Mesendoderm (in vitro differentiated cells): ENCODE measurements at regions not wholly inside any gene's neighbourhood (a gene's known extent, or its start where the extent isn't known, plus 50 kb on each side); places are given as distances from the start of the nearest gene placed in this dataset.
"Not testable (repeated sequence)": the region's sequence is repeated elsewhere in the genome, so short reads cannot be mapped to it uniquely, and the experiment has no call there.

Experiments
- DNase-seq: peaks from one replicate; pipeline ENCODE4 v3.0.0; 2013
- H2AK5ac ChIP-seq: 2 replicates; pipeline ENCODE4 v1.6.1; 2013; ENCODE audit warnings: low read length, inconsistent platforms
- H2BK120ac ChIP-seq: 2 replicates; pipeline ENCODE4 v1.6.1; 2013; ENCODE audit warnings: low read depth, mild to moderate bottlenecking, low read length, moderate library complexity, mixed read lengths
- H2BK15ac ChIP-seq: replicated peaks from 2 replicates; pipeline ENCODE4 v1.6.1; 2013; ENCODE audit warnings: low read depth, mild to moderate bottlenecking, moderate library complexity
- H2BK5ac ChIP-seq: 2 replicates; pipeline ENCODE4 v1.6.1; 2013; ENCODE audit warnings: low read length, inconsistent platforms
- H3K18ac ChIP-seq: 2 replicates; pipeline ENCODE4 v1.6.1; 2013; ENCODE audit warnings: mild to moderate bottlenecking, low read length, mixed read lengths
- H3K23ac ChIP-seq: one replicate; pipeline ENCODE4 v1.6.1; 2013; ENCODE audit warnings: low read length
- H3K27ac ChIP-seq: 2 replicates; pipeline ENCODE4 v1.5.1; 2013; ENCODE audit warnings: low read depth, mild to moderate bottlenecking, inconsistent platforms, low read length, moderate library complexity
- H3K27me3 ChIP-seq: 2 replicates; pipeline ENCODE4 v1.6.1; 2013; ENCODE audit warnings: low read length, control low read depth, mild to moderate bottlenecking, inconsistent platforms; ENCODE audit not compliant: insufficient read depth, poor library complexity
- H3K36me3 ChIP-seq: 2 replicates; pipeline ENCODE4 v1.6.1; 2013; ENCODE audit warnings: low read length, inconsistent platforms; ENCODE audit not compliant: control insufficient read depth, insufficient read depth
- H3K4ac ChIP-seq: one replicate; pipeline ENCODE4 v1.6.1; 2013; ENCODE audit warnings: low read depth, mild to moderate bottlenecking, low read length, moderate library complexity
- H3K4me1 ChIP-seq: 2 replicates; pipeline ENCODE4 v1.6.1; 2013; ENCODE audit warnings: low read depth, low read length, inconsistent platforms; ENCODE audit not compliant: control insufficient read depth
- H3K4me2 ChIP-seq: 2 replicates; pipeline ENCODE4 v1.6.1; 2013; ENCODE audit warnings: low read length
- H3K4me3 ChIP-seq: 2 replicates; pipeline ENCODE4 v1.5.1; 2013; ENCODE audit warnings: mild to moderate bottlenecking, low read length
- H3K56ac ChIP-seq: one replicate; pipeline ENCODE4 v1.6.1; 2013; ENCODE audit warnings: low read length
- H3K79me1 ChIP-seq: 2 replicates; pipeline ENCODE4 v1.6.1; 2013; ENCODE audit warnings: low read length, inconsistent platforms
- H3K79me2 ChIP-seq: 2 replicates; pipeline ENCODE4 v1.6.1; 2013; ENCODE audit warnings: mild to moderate bottlenecking, low read length; ENCODE audit not compliant: control insufficient read depth, insufficient read depth
- H3K9ac ChIP-seq: 2 replicates; pipeline ENCODE4 v1.6.1; 2013; ENCODE audit warnings: low read length, inconsistent platforms
- H4K5ac ChIP-seq: one replicate; pipeline ENCODE4 v1.6.1; 2013; ENCODE audit warnings: low read length
- H4K8ac ChIP-seq: one replicate; pipeline ENCODE4 v1.6.1; 2013; ENCODE audit warnings: low read depth, mild to moderate bottlenecking, control low read depth, low read length, moderate library complexity
- whole genome bisulfite sequencing: extraction: QIAGEN DNeasy Blood & Tissue Kit; methylation state at CpG from one replicate; pipeline ENCODE4 v1.1.7; 2013; ENCODE audit warnings: low lambda C conversion rate, missing lambda C conversion rate; ENCODE audit not compliant: insufficient coverage; ENCODE audit errors: extremely low coverage; 5-methylcytosine and 5-hydroxymethylcytosine counted together

GRCh38 chr1:79896140-79896539 lies 889.6 kb upstream of the ADGRL4 start:
- Histone ChIP-seq H2BK120ac (no peak overlapping the region), H4K5ac (no peak overlapping the region), H3K23ac (no peak overlapping the region), H3K56ac (no peak overlapping the region), H3K4ac (no peak overlapping the region), H2BK15ac (no peak overlapping the region), H3K36me3 (no peaks in the 10 kb centered on the region), H3K27me3 (no peaks in the 10 kb centered on the region), H4K8ac (no peak overlapping the region), H3K4me2 (no peak overlapping the region), H2BK5ac (no peak overlapping the region), H2AK5ac (no peak overlapping the region), H3K4me1 (no peaks in the 10 kb centered on the region), H3K18ac (no peak overlapping the region), H3K4me3 (no peak overlapping the region), H3K27ac (no peak overlapping the region), H3K9ac (no peak overlapping the region), H3K79me1 (no peaks in the 10 kb centered on the region), H3K79me2 (no peaks in the 10 kb centered on the region)
- no peak for DNase-seq
- WGBS = no CpG with 5 or more reads among the region's 2 CpGs

GRCh38 chr1:79895573-79895972 lies 889.0 kb upstream of the ADGRL4 start:
- no peak overlapping the region for H3K4me3 ChIP-seq
- no CpG with 5 or more reads among the region's 2 CpGs for WGBS
- no peak overlapping the region for H3K4me2 ChIP-seq

GRCh38 chr1:79894129-79894528 lies 887.6 kb upstream of the ADGRL4 start:
- not testable (repeated sequence) for H3K4ac ChIP-seq, H3K9ac ChIP-seq, H3K4me2 ChIP-seq, H3K23ac ChIP-seq, H2BK120ac ChIP-seq, H3K36me3 ChIP-seq, H3K4me3 ChIP-seq, H3K56ac ChIP-seq, H4K8ac ChIP-seq, H4K5ac ChIP-seq, H3K18ac ChIP-seq, H3K4me1 ChIP-seq, DNase-seq, H3K27ac ChIP-seq, H2BK5ac ChIP-seq, H3K27me3 ChIP-seq, H3K79me1 ChIP-seq, H2BK15ac ChIP-seq, H3K79me2 ChIP-seq, H2AK5ac ChIP-seq
- no CpG with 5 or more reads among the region's 6 CpGs for WGBS

More at GRCh38 chr1:79895573-79895972, 889.0 kb upstream of the ADGRL4 start:
- H2BK5ac ChIP-seq = no peak overlapping the region
- H3K18ac ChIP-seq = no peak overlapping the region
- H3K79me1 ChIP-seq = no peaks in the 10 kb centered on the region
- no peak overlapping the region for H3K9ac ChIP-seq
- H2AK5ac ChIP-seq = no peak overlapping the region
- H3K56ac ChIP-seq = no peak overlapping the region
- H3K27me3 ChIP-seq = no peaks in the 10 kb centered on the region
- H4K5ac ChIP-seq = no peak overlapping the region
- no peak overlapping the region for H4K8ac ChIP-seq
- H3K23ac ChIP-seq = no peak overlapping the region
- no peak overlapping the region for H2BK15ac ChIP-seq
- no peak overlapping the region for H2BK120ac ChIP-seq
- no peak overlapping the region for H3K27ac ChIP-seq
- H3K79me2 ChIP-seq = no peaks in the 10 kb centered on the region
- H3K36me3 ChIP-seq = no peaks in the 10 kb centered on the region
- H3K4me1 ChIP-seq = no peaks in the 10 kb centered on the region
- H3K4ac ChIP-seq = no peak overlapping the region
- no peak for DNase-seq

GRCh38 chr1:79887059-79887458 lies 880.5 kb upstream of the ADGRL4 start:
- Histone ChIP-seq H3K79me2 (no peaks in the 10 kb centered on the region), H3K4me1 (no peaks in the 10 kb centered on the region), H3K36me3 (no peaks in the 10 kb centered on the region), H2BK15ac (no peak overlapping the region), H2BK5ac (no peak overlapping the region), H3K79me1 (no peaks in the 10 kb centered on the region), H3K4ac (no peak overlapping the region), H4K8ac (no peak overlapping the region), H3K56ac (no peak overlapping the region), H3K4me3 (no peak overlapping the region), H3K23ac (no peak overlapping the region), H2AK5ac (no peak overlapping the region), H3K9ac (no peak overlapping the region), H3K18ac (no peak overlapping the region), H3K27ac (no peak overlapping the region), H3K27me3 (no peaks in the 10 kb centered on the region), H2BK120ac (no peak overlapping the region), H4K5ac (no peak overlapping the region), H3K4me2 (no peak overlapping the region)
- no peak for DNase-seq

DNA sequence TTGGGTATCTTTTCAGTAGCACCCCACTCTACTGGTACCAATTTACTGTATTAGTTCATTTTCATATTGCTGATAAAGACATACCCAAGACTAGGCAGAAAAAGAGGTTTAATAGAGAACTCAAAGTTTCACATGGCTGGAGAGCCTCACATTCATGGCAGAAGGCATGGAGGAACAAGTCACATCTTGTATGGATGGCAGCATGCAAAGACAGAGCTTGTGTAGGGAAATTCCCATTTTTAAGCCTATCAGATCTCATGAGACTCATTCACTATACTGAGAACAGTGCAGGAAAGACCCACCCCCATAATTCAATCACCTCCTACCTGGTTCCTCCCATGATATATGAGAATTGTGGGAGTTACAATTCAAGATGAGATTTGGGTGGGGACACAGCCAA lies 878.6 kb upstream of the ADGRL4 start:
- H4K5ac ChIP-seq = no peak overlapping the region
- no peak overlapping the region for H2BK15ac ChIP-seq
- no peak overlapping the region for H3K27ac ChIP-seq
- H3K4me1 ChIP-seq = no peaks in the 10 kb centered on the region
- H3K56ac ChIP-seq = no peak overlapping the region
- no peaks in the 10 kb centered on the region for H3K27me3 ChIP-seq
- no peak overlapping the region for H3K9ac ChIP-seq
- H3K36me3 ChIP-seq = no peaks in the 10 kb centered on the region
- no peak overlapping the region for H3K4ac ChIP-seq
- no peak overlapping the region for H3K4me3 ChIP-seq
- no peak overlapping the region for H3K4me2 ChIP-seq
- H2BK120ac ChIP-seq = no peak overlapping the region
- no peak for DNase-seq
- H4K8ac ChIP-seq = no peak overlapping the region
- H3K79me2 ChIP-seq = no peaks in the 10 kb centered on the region
- no peaks in the 10 kb centered on the region for H3K79me1 ChIP-seq
- H2AK5ac ChIP-seq = no peak overlapping the region
- H3K18ac ChIP-seq = no peak overlapping the region
- no peak overlapping the region for H2BK5ac ChIP-seq
- no peak overlapping the region for H3K23ac ChIP-seq

GRCh38 chr1:79877086-79877485 lies 870.6 kb upstream of the ADGRL4 start:
- Histone ChIP-seq H3K27me3 (no peaks in the 10 kb centered on the region), H4K5ac (no peak overlapping the region), H3K56ac (no peak overlapping the region), H3K18ac (no peak overlapping the region), H3K23ac (no peak overlapping the region), H3K4me3 (no peak overlapping the region), H2BK120ac (no peak overlapping the region), H3K9ac (no peak overlapping the region), H3K4me1 (no peaks in the 10 kb centered on the region), H3K27ac (no peak overlapping the region), H2AK5ac (no peak overlapping the region), H2BK5ac (no peak overlapping the region), H3K4me2 (no peak overlapping the region), H3K79me2 (no peaks in the 10 kb centered on the region), H3K79me1 (no peaks in the 10 kb centered on the region), H3K36me3 (no peaks in the 10 kb centered on the region), H4K8ac (no peak overlapping the region), H2BK15ac (no peak overlapping the region), H3K4ac (no peak overlapping the region)
- DNase-seq = no peak
- WGBS = no CpG with 5 or more reads among the region's 2 CpGs
